ENCODE measurements at regions not wholly inside any gene's neighbourhood (a gene's known extent, or its start where the extent isn't known, plus 50 kb on each side); places are given as distances from the start of the nearest gene placed in this dataset.
"Not testable (repeated sequence)": the region's sequence is repeated elsewhere in the genome, so short reads cannot be mapped to it uniquely, and the experiment has no call there.

DNA sequence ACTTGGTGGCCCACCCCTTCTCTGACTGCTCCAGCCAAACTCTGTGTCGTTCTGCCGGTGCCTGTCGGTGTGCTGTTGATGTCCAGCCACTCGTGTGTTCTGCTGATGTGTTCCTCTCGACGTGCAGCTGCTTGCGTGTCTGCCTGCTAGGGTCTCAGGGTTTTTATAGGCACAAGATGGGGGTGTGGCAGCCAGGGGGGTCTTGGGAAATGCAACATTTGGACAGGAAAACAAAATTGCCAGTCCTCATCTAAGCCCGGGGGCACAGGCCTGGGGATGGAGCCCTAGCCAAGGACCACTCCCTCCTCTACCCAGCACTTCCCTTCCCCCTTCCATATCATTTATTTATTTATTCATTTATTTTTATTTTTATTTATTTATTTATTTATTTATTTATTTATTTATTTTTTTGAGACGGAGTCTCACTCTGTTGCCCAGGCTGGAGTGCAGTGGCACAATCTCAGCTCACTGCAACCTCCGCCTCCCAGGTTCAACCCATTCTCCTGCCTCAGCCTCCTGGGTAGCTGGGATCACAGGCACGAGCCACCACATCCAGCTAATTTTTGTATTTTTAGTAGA, 165.8 kb upstream of the COPS8 start:
- not testable (repeated sequence) for TF ChIP-seq POLR2AphosphoS5 (IDR thresholded peaks at IDR 0.05; ENCODE audit: low read depth, low read length); EZH2 (IDR thresholded peaks at IDR 0.05; ENCODE audit: low read depth, low read length, severe bottlenecking); GABPA (IDR thresholded peaks at IDR 0.05; ENCODE audit: borderline replicate concordance, insufficient read depth, low read length); RAD21 (IDR thresholded peaks at IDR 0.05 in 1 of 2, conservative IDR thresholded peaks at IDR 0.05 in 1 of 2; ENCODE audit: low read depth in 2 of 2, low read length in 2 of 2); CREB1 (IDR thresholded peaks at IDR 0.05); EP300 (IDR thresholded peaks at IDR 0.05; ENCODE audit: borderline replicate concordance in 1 of 2, low read depth in 2 of 2, low read length in 2 of 2)

Data from H1 (cell line).